ENCODE measurements at regions not wholly inside any gene's neighbourhood (a gene's known extent, or its start where the extent isn't known, plus 50 kb on each side); places are given as distances from the start of the nearest gene placed in this dataset.
"Not testable (repeated sequence)": the region's sequence is repeated elsewhere in the genome, so short reads cannot be mapped to it uniquely, and the experiment has no call there.

- DNase-seq (ENCODE audit: low spot score in 2 of 2) (no peak), FAIRE-seq (no peak)
These were observed 62.2 kb downstream of the CCNE1 start for GRCh38 chr19:29873801-29874575.

- no peak for FAIRE-seq
These were observed 64.1 kb downstream of the CCNE1 start for GRCh38 chr19:29875931-29876330.

GRCh38 chr19:29876414-29876813 lies 64.6 kb downstream of the CCNE1 start:
- FAIRE-seq: no peak
- no peak for DNase-seq (ENCODE audit: low spot score in 2 of 2)

More at GRCh38 chr19:29875931-29876330, 64.1 kb downstream of the CCNE1 start:
- DNase-seq (ENCODE audit: low spot score in 2 of 2): no peak

- not testable (repeated sequence) for DNase-seq (ENCODE audit: low spot score in 2 of 2); FAIRE-seq
These were observed 65.1 kb downstream of the CCNE1 start for GRCh38 chr19:29876908-29877307.

GRCh38 chr19:29878973-29879654 lies 62.9 kb upstream of the URI1 start:
- FAIRE-seq (no peak), DNase-seq (ENCODE audit: low spot score in 2 of 2) (peak in 1 of 2 donors; percentile 38)

- DNase-seq (ENCODE audit: low spot score in 2 of 2): no peak
- no peak for FAIRE-seq
These were observed 62.4 kb upstream of the URI1 start for GRCh38 chr19:29879655-29879974.

- no peak for FAIRE-seq
- DNase-seq (ENCODE audit: low spot score in 2 of 2): no peak
These were observed 61.4 kb upstream of the URI1 start for GRCh38 chr19:29880498-29881081.

- FAIRE-seq (no peak), DNase-seq (ENCODE audit: low spot score in 2 of 2) (no peak)
These were observed 60.7 kb upstream of the URI1 start for GRCh38 chr19:29881386-29881785.

- DNase-seq (ENCODE audit: low spot score in 2 of 2) (no peak), FAIRE-seq (no peak)
These were observed 59.3 kb upstream of the URI1 start for GRCh38 chr19:29882719-29883105.

- DNase-seq (ENCODE audit: low spot score in 2 of 2): no peak
- FAIRE-seq: no peak
These were observed 58.0 kb upstream of the URI1 start for GRCh38 chr19:29884044-29884443.

- FAIRE-seq (no peak), DNase-seq (ENCODE audit: low spot score in 2 of 2) (no peak)
These were observed 57.6 kb upstream of the URI1 start for GRCh38 chr19:29884466-29884865.

GRCh38 chr19:29886106-29886505 lies 55.9 kb upstream of the URI1 start:
- not testable (repeated sequence) for FAIRE-seq

GRCh38 chr19:29886586-29886985 lies 55.5 kb upstream of the URI1 start:
- DNase-seq (ENCODE audit: low spot score in 2 of 2) (no peak), FAIRE-seq (no peak)

More at GRCh38 chr19:29886106-29886505, 55.9 kb upstream of the URI1 start:
- not testable (repeated sequence) for DNase-seq (ENCODE audit: low spot score in 2 of 2)

GRCh38 chr19:29887442-29887855 lies 54.6 kb upstream of the URI1 start:
- no peak for DNase-seq (ENCODE audit: low spot score in 2 of 2)
- FAIRE-seq: no peak

GRCh38 chr19:29888047-29888446 lies 54.0 kb upstream of the URI1 start:
- DNase-seq (ENCODE audit: low spot score in 2 of 2); FAIRE-seq: not testable (repeated sequence)

GRCh38 chr19:29889702-29890101 lies 52.3 kb upstream of the URI1 start:
- DNase-seq (ENCODE audit: low spot score in 2 of 2): no peak
- no peak for FAIRE-seq

- FAIRE-seq (no peak), DNase-seq (ENCODE audit: low spot score in 2 of 2) (no peak)
These were observed 51.6 kb upstream of the URI1 start for GRCh38 chr19:29890392-29890791.

Data from frontal cortex (tissue), 3 donors.